ENCODE measurements at regions not wholly inside any gene's neighbourhood (a gene's known extent, or its start where the extent isn't known, plus 50 kb on each side); places are given as distances from the start of the nearest gene placed in this dataset.

- H3K27me3 Mint-ChIP-seq = peaks cover 18% of the 10 kb centered on the region
- H3K27ac Mint-ChIP-seq = no peak overlapping the region
- H3K4me1 Mint-ChIP-seq = no peaks in the 10 kb centered on the region
- no peak for ATAC-seq
- no peaks in the 10 kb centered on the region for H3K36me3 Mint-ChIP-seq
- peaks cover 5% of the 10 kb centered on the region for H3K9me3 Mint-ChIP-seq
- H3K4me3 Mint-ChIP-seq = no peak overlapping the region
Measured at GRCh38 chr21:36647279-36648093, 51.4 kb upstream of the SIM2 start.

All from stimulated activated memory B cell treated with anti-CD40 and anti-IgM and Interleukin-4, amounts not matched to agents 10 μg/mL and 1 μg/mL and 100 μg/mL, for 72 hours (primary cell).